ENCODE measurements at regions not wholly inside any gene's neighbourhood (a gene's known extent, or its start where the extent isn't known, plus 50 kb on each side); places are given as distances from the start of the nearest gene placed in this dataset.

GRCh38 chr7:20839196-20839735 is 52.6 kb upstream of the SP8 start:
- no peaks in the 10 kb centered on the region for H3K4me1 ChIP-seq (ENCODE audit: insufficient read depth, low read length)
- H3K36me3 ChIP-seq (ENCODE audit: insufficient read depth, low read length) = no peaks in the 10 kb centered on the region

GRCh38 chr7:20839987-20840386 is 53.3 kb upstream of the SP8 start:
- Histone ChIP-seq H3K4me1 (ENCODE audit: insufficient read depth, low read length) (no peaks in the 10 kb centered on the region), H3K9me3 (ENCODE audit: control insufficient read depth, insufficient read depth, low read length) (no peaks in the 10 kb centered on the region), H3K9ac (ENCODE audit: low read depth, low read length) (no peak overlapping the region), H3K36me3 (ENCODE audit: insufficient read depth, low read length) (no peaks in the 10 kb centered on the region)

More at GRCh38 chr7:20839196-20839735, 52.6 kb upstream of the SP8 start:
- no peaks in the 10 kb centered on the region for H3K9me3 ChIP-seq (ENCODE audit: control insufficient read depth, insufficient read depth, low read length)
- H3K9ac ChIP-seq (ENCODE audit: low read depth, low read length) = no peak overlapping the region

DNA sequence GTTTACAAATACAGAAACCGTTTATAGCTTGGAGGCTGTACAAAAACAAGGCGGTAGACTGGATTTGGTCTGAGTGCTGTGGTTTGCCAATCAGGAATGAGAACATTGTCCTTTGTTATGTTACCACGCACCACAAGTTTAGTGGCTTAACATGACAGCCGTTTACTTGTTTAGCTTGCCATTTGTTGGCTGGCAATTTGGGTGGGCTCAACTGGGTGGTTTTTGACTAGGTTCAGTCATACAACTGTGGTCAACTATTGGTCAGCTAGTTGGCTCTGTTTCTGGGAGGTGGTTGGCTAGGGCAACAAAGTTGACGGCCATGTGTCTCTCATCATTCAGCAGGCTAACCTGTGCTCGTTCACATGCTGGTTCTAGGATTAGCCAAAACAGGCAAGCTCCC is 60.1 kb upstream of the SP8 start:
- H3K4me1 ChIP-seq (ENCODE audit: insufficient read depth, low read length) = no peaks in the 10 kb centered on the region
- H3K36me3 ChIP-seq (ENCODE audit: insufficient read depth, low read length) = no peaks in the 10 kb centered on the region
- H3K9me3 ChIP-seq (ENCODE audit: control insufficient read depth, insufficient read depth, low read length) = no peaks in the 10 kb centered on the region
- no peak overlapping the region for H3K9ac ChIP-seq (ENCODE audit: low read depth, low read length)

- no peak overlapping the region for H3K9ac ChIP-seq (ENCODE audit: low read depth, low read length)
- no peaks in the 10 kb centered on the region for H3K4me1 ChIP-seq (ENCODE audit: insufficient read depth, low read length)
- H3K9me3 ChIP-seq (ENCODE audit: control insufficient read depth, insufficient read depth, low read length) = no peaks in the 10 kb centered on the region
- H3K36me3 ChIP-seq (ENCODE audit: insufficient read depth, low read length) = no peaks in the 10 kb centered on the region
These were observed 72.3 kb upstream of the SP8 start for GRCh38 chr7:20858951-20859350.

GRCh38 chr7:20861468-20861867 is 74.8 kb upstream of the SP8 start:
- Histone ChIP-seq H3K4me1 (ENCODE audit: insufficient read depth, low read length) (peaks cover 10% of the 10 kb centered on the region), H3K9me3 (ENCODE audit: control insufficient read depth, insufficient read depth, low read length) (no peaks in the 10 kb centered on the region), H3K36me3 (ENCODE audit: insufficient read depth, low read length) (no peaks in the 10 kb centered on the region), H3K9ac (ENCODE audit: low read depth, low read length) (no peak overlapping the region)

DNA sequence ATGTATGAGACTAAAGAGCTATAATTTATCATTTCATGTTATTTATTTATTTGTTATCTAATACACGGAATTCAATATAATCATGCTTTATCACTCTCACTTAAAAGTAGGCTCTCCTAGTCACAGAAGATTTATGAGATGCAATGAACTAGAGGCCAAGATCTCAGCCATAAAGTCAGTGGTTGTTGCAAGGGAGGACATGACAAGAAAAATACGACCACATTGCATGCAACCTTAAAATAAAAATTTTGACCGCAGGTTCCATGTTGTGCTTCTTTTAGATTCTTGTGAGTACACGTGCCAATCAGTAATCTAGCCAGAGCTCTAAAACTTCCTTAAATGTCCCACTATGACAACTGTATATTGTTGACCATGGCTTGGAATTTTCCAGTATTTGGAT is 75.9 kb upstream of the SP8 start:
- H3K4me1 ChIP-seq (ENCODE audit: insufficient read depth, low read length) = peaks cover 10% of the 10 kb centered on the region
- no peaks in the 10 kb centered on the region for H3K9me3 ChIP-seq (ENCODE audit: control insufficient read depth, insufficient read depth, low read length)
- no peak overlapping the region for H3K9ac ChIP-seq (ENCODE audit: low read depth, low read length)
- H3K36me3 ChIP-seq (ENCODE audit: insufficient read depth, low read length) = no peaks in the 10 kb centered on the region

GRCh38 chr7:20864221-20864620 is 77.5 kb upstream of the SP8 start:
- Histone ChIP-seq H3K9ac (ENCODE audit: low read depth, low read length) (no peak overlapping the region), H3K36me3 (ENCODE audit: insufficient read depth, low read length) (no peaks in the 10 kb centered on the region), H3K4me1 (ENCODE audit: insufficient read depth, low read length) (peaks cover 10% of the 10 kb centered on the region), H3K9me3 (ENCODE audit: control insufficient read depth, insufficient read depth, low read length) (no peaks in the 10 kb centered on the region)

DNA sequence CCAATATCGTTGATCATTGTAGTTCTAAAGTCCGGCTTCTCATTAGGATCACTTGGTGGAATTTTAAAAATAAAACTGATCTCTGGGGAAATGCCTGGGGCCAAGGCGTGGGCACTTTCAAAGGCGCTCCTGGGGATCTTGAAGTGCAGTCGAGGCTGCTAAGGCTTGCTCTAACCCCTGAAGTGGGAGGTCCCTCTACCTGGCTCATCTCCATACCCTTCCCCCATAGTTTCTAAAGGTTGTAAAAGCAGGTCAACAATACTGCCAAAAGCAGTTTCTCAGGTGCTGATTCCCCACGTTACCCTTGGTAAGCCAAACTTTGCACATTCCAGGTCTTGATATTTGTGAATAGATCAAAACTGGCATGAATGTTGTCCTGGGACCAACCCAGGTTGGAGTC is 79.0 kb upstream of the SP8 start:
- H3K9ac ChIP-seq (ENCODE audit: low read depth, low read length) = no peak overlapping the region
- no peaks in the 10 kb centered on the region for H3K36me3 ChIP-seq (ENCODE audit: insufficient read depth, low read length)
- no peaks in the 10 kb centered on the region for H3K9me3 ChIP-seq (ENCODE audit: control insufficient read depth, insufficient read depth, low read length)
- peaks cover 10% of the 10 kb centered on the region for H3K4me1 ChIP-seq (ENCODE audit: insufficient read depth, low read length)

DNA sequence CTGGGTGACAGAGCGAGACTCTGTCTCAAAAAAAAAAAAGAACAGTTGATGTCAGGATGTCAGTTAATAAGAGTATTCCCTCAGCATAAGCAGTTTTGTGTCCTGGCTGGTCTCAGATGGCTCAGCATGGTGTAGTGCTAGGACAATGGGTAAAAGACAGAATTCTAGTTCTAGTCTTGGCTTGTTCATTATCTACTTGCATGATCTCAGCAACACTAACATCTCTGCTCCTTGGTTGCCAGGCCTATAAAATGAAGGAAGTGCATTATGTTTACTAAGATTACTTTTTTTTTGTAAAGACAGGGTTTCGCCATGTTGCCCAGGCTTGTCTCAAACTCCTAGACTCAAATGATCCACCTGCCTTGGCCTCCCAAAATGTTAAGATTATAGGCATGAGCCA is 84.3 kb upstream of the SP8 start:
- H3K36me3 ChIP-seq (ENCODE audit: insufficient read depth, low read length) = no peaks in the 10 kb centered on the region

GRCh38 chr7:20892776-20893175 is 106.1 kb upstream of the SP8 start:
- H3K9me3 ChIP-seq (ENCODE audit: control insufficient read depth, insufficient read depth, low read length) = no peaks in the 10 kb centered on the region
- no peak overlapping the region for H3K9ac ChIP-seq (ENCODE audit: low read depth, low read length)
- no peaks in the 10 kb centered on the region for H3K36me3 ChIP-seq (ENCODE audit: insufficient read depth, low read length)
- H3K4me1 ChIP-seq (ENCODE audit: insufficient read depth, low read length) = no peaks in the 10 kb centered on the region

More for the DNA sequence above, 84.3 kb upstream of the SP8 start:
- Histone ChIP-seq H3K9me3 (ENCODE audit: control insufficient read depth, insufficient read depth, low read length) (no peaks in the 10 kb centered on the region), H3K4me1 (ENCODE audit: insufficient read depth, low read length) (no peaks in the 10 kb centered on the region), H3K9ac (ENCODE audit: low read depth, low read length) (no peak overlapping the region)

DNA sequence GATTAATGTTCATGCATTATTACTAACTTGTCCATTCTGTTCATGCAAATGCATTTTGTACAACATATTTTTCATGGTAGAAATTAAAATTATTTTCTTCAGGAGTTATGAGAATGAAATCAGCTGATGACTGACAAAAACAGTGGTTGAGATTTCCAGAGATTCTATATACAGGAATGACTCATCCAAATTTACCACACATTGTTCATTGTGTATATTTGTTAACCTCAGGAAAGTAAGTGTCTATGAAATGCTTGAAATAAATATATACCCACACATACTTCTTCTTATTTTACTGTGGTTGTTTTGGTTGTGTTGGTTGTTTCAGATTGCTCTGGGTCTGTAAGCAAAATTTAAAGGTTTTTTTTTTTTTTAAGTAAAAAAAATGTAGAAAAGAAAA is 108.1 kb upstream of the SP8 start:
- Histone ChIP-seq H3K36me3 (ENCODE audit: insufficient read depth, low read length) (no peaks in the 10 kb centered on the region), H3K9me3 (ENCODE audit: control insufficient read depth, insufficient read depth, low read length) (no peaks in the 10 kb centered on the region), H3K9ac (ENCODE audit: low read depth, low read length) (no peak overlapping the region), H3K4me1 (ENCODE audit: insufficient read depth, low read length) (no peaks in the 10 kb centered on the region)

DNA sequence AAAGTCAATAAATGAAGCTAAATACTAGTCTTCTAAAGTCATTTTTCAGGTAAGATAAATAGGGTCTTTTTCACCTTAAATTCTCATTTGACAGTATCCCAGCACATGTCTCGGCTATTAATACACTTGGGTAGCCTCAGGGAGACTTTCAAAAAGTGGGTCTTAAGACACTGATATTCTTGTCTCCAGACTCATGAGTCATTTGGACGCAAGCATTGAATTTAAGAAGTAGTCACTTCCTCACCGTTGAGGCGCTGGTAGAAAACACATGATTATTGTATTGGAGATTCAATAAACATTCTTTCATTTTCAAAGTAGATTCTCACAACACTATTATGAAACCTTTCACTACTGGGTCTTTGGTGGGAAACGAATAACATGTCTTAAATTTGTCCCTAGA is 108.9 kb upstream of the SP8 start:
- Histone ChIP-seq H3K4me1 (ENCODE audit: insufficient read depth, low read length) (no peaks in the 10 kb centered on the region), H3K9me3 (ENCODE audit: control insufficient read depth, insufficient read depth, low read length) (no peaks in the 10 kb centered on the region), H3K36me3 (ENCODE audit: insufficient read depth, low read length) (no peaks in the 10 kb centered on the region)

GRCh38 chr7:20896996-20897395 is 110.3 kb upstream of the SP8 start:
- Histone ChIP-seq H3K9me3 (ENCODE audit: control insufficient read depth, insufficient read depth, low read length) (0 out of 2 replicates have a peak, but pooled peaks cover 4% of the 10 kb centered on the region), H3K36me3 (ENCODE audit: insufficient read depth, low read length) (no peaks in the 10 kb centered on the region), H3K4me1 (ENCODE audit: insufficient read depth, low read length) (no peaks in the 10 kb centered on the region), H3K9ac (ENCODE audit: low read depth, low read length) (no peak overlapping the region)

More for the DNA sequence above, 108.9 kb upstream of the SP8 start:
- H3K9ac ChIP-seq (ENCODE audit: low read depth, low read length) = no peak overlapping the region

DNA sequence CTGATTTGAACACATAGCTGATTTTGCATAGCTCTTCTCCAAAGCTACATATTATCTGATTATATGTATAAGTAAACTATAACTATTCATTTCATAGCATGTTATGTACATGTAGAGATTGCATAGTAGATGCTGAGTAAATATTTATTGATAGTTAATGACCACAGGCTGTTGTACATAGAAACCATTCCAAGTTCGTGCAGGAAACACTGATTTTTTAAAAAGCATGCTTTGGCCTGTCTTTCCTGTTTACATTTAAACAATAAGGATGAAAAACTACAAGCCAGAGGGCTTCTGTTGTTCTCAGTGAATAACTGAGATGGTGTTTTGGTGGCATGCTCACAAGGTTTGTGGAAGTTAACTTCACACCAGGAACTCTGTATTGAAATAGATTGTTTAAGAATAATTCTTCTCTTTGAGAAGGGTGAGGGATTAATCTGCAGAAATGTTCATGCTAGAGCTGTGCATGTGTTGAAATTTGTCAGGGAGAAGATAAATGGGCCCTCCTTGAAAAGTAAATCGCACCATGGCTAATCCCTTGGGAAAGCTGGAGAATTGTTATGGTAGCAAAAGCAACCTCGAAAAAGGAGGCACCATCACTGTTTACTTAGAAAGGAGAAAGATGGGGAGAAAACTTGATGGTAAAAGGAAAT is 120.2 kb upstream of the SP8 start:
- H3K9me3 ChIP-seq (ENCODE audit: control insufficient read depth, insufficient read depth, low read length) = no peaks in the 10 kb centered on the region
- no peaks in the 10 kb centered on the region for H3K4me1 ChIP-seq (ENCODE audit: insufficient read depth, low read length)
- no peaks in the 10 kb centered on the region for H3K36me3 ChIP-seq (ENCODE audit: insufficient read depth, low read length)
- no peak overlapping the region for H3K9ac ChIP-seq (ENCODE audit: low read depth, low read length)

- Histone ChIP-seq H3K9ac (ENCODE audit: low read depth, low read length) (no peak overlapping the region), H3K4me1 (ENCODE audit: insufficient read depth, low read length) (no peaks in the 10 kb centered on the region), H3K9me3 (ENCODE audit: control insufficient read depth, insufficient read depth, low read length) (no peaks in the 10 kb centered on the region), H3K36me3 (ENCODE audit: insufficient read depth, low read length) (no peaks in the 10 kb centered on the region)
These were observed 124.4 kb upstream of the SP8 start for GRCh38 chr7:20911081-20911480.
